ENCODE measurements at regions not wholly inside any gene's neighbourhood (a gene's known extent, or its start where the extent isn't known, plus 50 kb on each side); places are given as distances from the start of the nearest gene placed in this dataset.

- no peak overlapping the region for H3K27ac Mint-ChIP-seq
- peaks cover 9% of the 10 kb centered on the region for H3K9me3 Mint-ChIP-seq
- no peak overlapping the region for H3K4me3 Mint-ChIP-seq
- intact Hi-C loops (cut with micrococcal nuclease) = no loop called here
- H3K36me3 Mint-ChIP-seq (ENCODE audit: low read depth) = no peaks in the 10 kb centered on the region
- H3K27me3 Mint-ChIP-seq = peaks cover 1% of the 10 kb centered on the region
- no peaks in the 10 kb centered on the region for H3K4me1 Mint-ChIP-seq (ENCODE audit: low read depth)
Measured at GRCh38 chr20:57893366-57893999, 183.7 kb upstream of the PMEPA1 start.

- intact Hi-C loops (cut with micrococcal nuclease) = no loop called here
- Mint-ChIP-seq H3K27me3 (peaks cover 3% of the 10 kb centered on the region), H3K4me3 (no peak overlapping the region), H3K27ac (no peak overlapping the region), H3K9me3 (peaks cover 9% of the 10 kb centered on the region), H3K36me3 (ENCODE audit: low read depth) (no peaks in the 10 kb centered on the region), H3K4me1 (ENCODE audit: low read depth) (no peaks in the 10 kb centered on the region)
Measured at GRCh38 chr20:57892471-57892870, 182.7 kb upstream of the PMEPA1 start.

GRCh38 chr20:57891014-57891413 lies 181.2 kb upstream of the PMEPA1 start:
- H3K9me3 Mint-ChIP-seq = peaks cover 9% of the 10 kb centered on the region
- no peaks in the 10 kb centered on the region for H3K4me1 Mint-ChIP-seq (ENCODE audit: low read depth)
- intact Hi-C loops (cut with micrococcal nuclease) = no loop called here
- peaks cover 5% of the 10 kb centered on the region for H3K27me3 Mint-ChIP-seq
- H3K36me3 Mint-ChIP-seq (ENCODE audit: low read depth) = no peaks in the 10 kb centered on the region
- H3K4me3 Mint-ChIP-seq = no peak overlapping the region
- no peak overlapping the region for H3K27ac Mint-ChIP-seq

- Mint-ChIP-seq H3K4me3 (no peak overlapping the region), H3K36me3 (ENCODE audit: low read depth) (no peaks in the 10 kb centered on the region), H3K9me3 (peaks cover 9% of the 10 kb centered on the region), H3K4me1 (ENCODE audit: low read depth) (no peaks in the 10 kb centered on the region), H3K27ac (no peak overlapping the region), H3K27me3 (peaks cover 5% of the 10 kb centered on the region)
- intact Hi-C loops (cut with micrococcal nuclease) = no loop called here
Measured at GRCh38 chr20:57890202-57890800, 180.5 kb upstream of the PMEPA1 start.

- H3K4me3 Mint-ChIP-seq = no peak overlapping the region
Measured at GRCh38 chr20:57888591-57888990, 178.8 kb upstream of the PMEPA1 start.

GRCh38 chr20:57884956-57885355 lies 175.1 kb upstream of the PMEPA1 start:
- H3K9me3 Mint-ChIP-seq = no peaks in the 10 kb centered on the region
- H3K4me3 Mint-ChIP-seq = no peak overlapping the region
- intact Hi-C loops (cut with micrococcal nuclease) = no loop called here
- no peaks in the 10 kb centered on the region for H3K36me3 Mint-ChIP-seq (ENCODE audit: low read depth)
- no peaks in the 10 kb centered on the region for H3K4me1 Mint-ChIP-seq (ENCODE audit: low read depth)
- H3K27me3 Mint-ChIP-seq = peaks cover 5% of the 10 kb centered on the region
- H3K27ac Mint-ChIP-seq = no peak overlapping the region

More at GRCh38 chr20:57888591-57888990, 178.8 kb upstream of the PMEPA1 start:
- H3K27ac Mint-ChIP-seq = no peak overlapping the region
- peaks cover 5% of the 10 kb centered on the region for H3K27me3 Mint-ChIP-seq
- no peaks in the 10 kb centered on the region for H3K9me3 Mint-ChIP-seq
- no peaks in the 10 kb centered on the region for H3K4me1 Mint-ChIP-seq (ENCODE audit: low read depth)
- H3K36me3 Mint-ChIP-seq (ENCODE audit: low read depth) = no peaks in the 10 kb centered on the region
- intact Hi-C loops (cut with micrococcal nuclease) = no loop called here

GRCh38 chr20:57883761-57884160 lies 173.9 kb upstream of the PMEPA1 start:
- H3K27me3 Mint-ChIP-seq = peaks cover 5% of the 10 kb centered on the region
- no peaks in the 10 kb centered on the region for H3K36me3 Mint-ChIP-seq (ENCODE audit: low read depth)
- H3K4me3 Mint-ChIP-seq = no peak overlapping the region
- H3K4me1 Mint-ChIP-seq (ENCODE audit: low read depth) = no peaks in the 10 kb centered on the region
- no peaks in the 10 kb centered on the region for H3K9me3 Mint-ChIP-seq
- no peak overlapping the region for H3K27ac Mint-ChIP-seq
- intact Hi-C loops (cut with micrococcal nuclease) = no loop called here

GRCh38 chr20:57883224-57883623 lies 173.4 kb upstream of the PMEPA1 start:
- no peaks in the 10 kb centered on the region for H3K36me3 Mint-ChIP-seq (ENCODE audit: low read depth)
- intact Hi-C loops (cut with micrococcal nuclease) = no loop called here
- H3K4me3 Mint-ChIP-seq = no peak overlapping the region
- no peaks in the 10 kb centered on the region for H3K9me3 Mint-ChIP-seq
- H3K4me1 Mint-ChIP-seq (ENCODE audit: low read depth) = no peaks in the 10 kb centered on the region
- H3K27me3 Mint-ChIP-seq = peaks cover 4% of the 10 kb centered on the region
- no peak overlapping the region for H3K27ac Mint-ChIP-seq

GRCh38 chr20:57882451-57883161 lies 172.8 kb upstream of the PMEPA1 start:
- no peaks in the 10 kb centered on the region for H3K9me3 Mint-ChIP-seq
- H3K36me3 Mint-ChIP-seq (ENCODE audit: low read depth) = no peaks in the 10 kb centered on the region
- intact Hi-C loops (cut with micrococcal nuclease) = no loop called here
- no peaks in the 10 kb centered on the region for H3K4me1 Mint-ChIP-seq (ENCODE audit: low read depth)
- H3K27ac Mint-ChIP-seq = no peak overlapping the region
- no peak overlapping the region for H3K4me3 Mint-ChIP-seq
- H3K27me3 Mint-ChIP-seq = peaks cover 2% of the 10 kb centered on the region

- intact Hi-C loops (cut with micrococcal nuclease) = no loop called here
- no peaks in the 10 kb centered on the region for H3K27me3 Mint-ChIP-seq
- no peak overlapping the region for H3K4me3 Mint-ChIP-seq
- no peaks in the 10 kb centered on the region for H3K4me1 Mint-ChIP-seq (ENCODE audit: low read depth)
- no peak overlapping the region for H3K27ac Mint-ChIP-seq
- no peaks in the 10 kb centered on the region for H3K36me3 Mint-ChIP-seq (ENCODE audit: low read depth)
- no peaks in the 10 kb centered on the region for H3K9me3 Mint-ChIP-seq
Measured at GRCh38 chr20:57881466-57882385, 171.9 kb upstream of the PMEPA1 start.

GRCh38 chr20:57880571-57880892 lies 170.7 kb upstream of the PMEPA1 start:
- Mint-ChIP-seq H3K27ac (no peak overlapping the region), H3K4me1 (ENCODE audit: low read depth) (no peaks in the 10 kb centered on the region), H3K36me3 (ENCODE audit: low read depth) (no peaks in the 10 kb centered on the region), H3K4me3 (no peak overlapping the region), H3K9me3 (no peaks in the 10 kb centered on the region), H3K27me3 (no peaks in the 10 kb centered on the region)
- intact Hi-C loops (cut with micrococcal nuclease) = no loop called here

- Mint-ChIP-seq H3K4me3 (no peak overlapping the region), H3K4me1 (ENCODE audit: low read depth) (no peaks in the 10 kb centered on the region), H3K27me3 (no peaks in the 10 kb centered on the region), H3K36me3 (ENCODE audit: low read depth) (no peaks in the 10 kb centered on the region), H3K9me3 (no peaks in the 10 kb centered on the region), H3K27ac (no peak overlapping the region)
- intact Hi-C loops (cut with micrococcal nuclease) = no loop called here
Measured at GRCh38 chr20:57879779-57880570, 170.2 kb upstream of the PMEPA1 start.

- no peaks in the 10 kb centered on the region for H3K9me3 Mint-ChIP-seq
- intact Hi-C loops (cut with micrococcal nuclease) = no loop called here
- no peaks in the 10 kb centered on the region for H3K4me1 Mint-ChIP-seq (ENCODE audit: low read depth)
- no peaks in the 10 kb centered on the region for H3K36me3 Mint-ChIP-seq (ENCODE audit: low read depth)
- no peak overlapping the region for H3K4me3 Mint-ChIP-seq
- no peaks in the 10 kb centered on the region for H3K27me3 Mint-ChIP-seq
- H3K27ac Mint-ChIP-seq = no peak overlapping the region
Measured at GRCh38 chr20:57879437-57879778, 169.6 kb upstream of the PMEPA1 start.

Measured in dendritic cell treated with granulocyte-macrophage colony-stimulating factor and Interleukin-4, amounts not matched to agents 40 ng/mL and 50 ng/mL, for 4 days (primary cell).